ENCODE measurements at regions not wholly inside any gene's neighbourhood (a gene's known extent, or its start where the extent isn't known, plus 50 kb on each side); places are given as distances from the start of the nearest gene placed in this dataset.
A peak's percentile ranks its signal among the peaks of the same experiment; 100 is the strongest.

DNA sequence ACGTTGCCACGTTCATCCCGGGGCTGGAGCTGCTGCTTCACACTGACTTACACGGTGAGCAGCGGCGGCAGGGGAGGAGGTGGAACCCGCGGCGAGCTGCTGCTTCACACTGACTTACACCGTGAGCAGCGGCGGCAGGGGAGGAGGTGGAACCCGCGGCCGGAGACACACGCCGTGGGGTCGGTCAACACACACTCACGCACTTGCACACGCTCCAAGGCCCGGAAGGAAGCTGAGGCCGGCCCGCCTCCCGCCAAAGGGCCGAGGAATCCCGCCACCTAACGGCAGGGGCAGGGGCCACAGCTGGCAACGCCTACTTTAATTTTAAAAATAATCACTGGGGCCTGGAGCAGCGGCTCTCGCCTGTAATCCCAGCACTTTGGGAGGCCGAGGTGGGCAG, 94.4 kb upstream of the FOXC1 start:
- DNase-seq (ENCODE audit: low read depth): no peak

GRCh38 chr6:1515781-1516180, 93.9 kb upstream of the FOXC1 start:
- DNase-seq (ENCODE audit: low read depth): no peak

DNA sequence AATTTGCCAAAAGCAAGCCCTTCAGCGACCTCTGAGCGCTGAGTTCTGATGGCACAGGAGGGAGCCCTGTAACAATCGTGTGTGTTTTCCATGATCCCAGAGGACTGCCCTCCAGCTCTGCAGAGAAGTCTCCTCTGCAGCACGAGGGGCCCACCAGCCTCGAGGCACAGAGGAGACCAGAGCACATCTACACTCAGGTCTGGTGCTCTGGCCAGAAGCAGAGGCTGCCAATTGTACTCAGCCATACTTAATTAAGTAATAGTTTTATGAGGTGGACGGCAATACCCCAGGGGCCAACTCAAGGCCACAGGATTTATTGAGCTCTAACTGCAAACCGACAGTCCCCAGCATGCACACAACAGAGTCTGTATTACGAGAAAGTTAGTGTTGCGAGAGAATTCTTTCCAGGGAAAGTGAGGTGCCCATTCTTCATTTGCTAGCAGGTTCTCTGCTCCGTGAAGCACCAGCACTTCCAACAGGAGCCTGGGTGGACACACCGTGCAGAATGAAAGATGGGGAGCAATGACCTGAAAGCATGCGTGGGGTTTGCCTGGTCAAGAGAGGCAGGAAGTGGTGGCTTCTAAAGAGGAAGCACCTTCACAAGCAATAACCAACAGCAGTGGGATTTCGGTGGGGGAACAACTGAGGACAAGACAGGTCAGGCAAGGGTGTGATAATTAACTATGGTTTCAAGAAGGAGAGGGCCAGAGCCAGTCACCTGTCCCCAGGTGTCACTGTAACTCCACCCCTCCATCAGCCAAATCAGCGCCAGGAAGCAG, 92.8 kb upstream of the FOXC1 start:
- DNase-seq (ENCODE audit: low read depth): no peak

DNA sequence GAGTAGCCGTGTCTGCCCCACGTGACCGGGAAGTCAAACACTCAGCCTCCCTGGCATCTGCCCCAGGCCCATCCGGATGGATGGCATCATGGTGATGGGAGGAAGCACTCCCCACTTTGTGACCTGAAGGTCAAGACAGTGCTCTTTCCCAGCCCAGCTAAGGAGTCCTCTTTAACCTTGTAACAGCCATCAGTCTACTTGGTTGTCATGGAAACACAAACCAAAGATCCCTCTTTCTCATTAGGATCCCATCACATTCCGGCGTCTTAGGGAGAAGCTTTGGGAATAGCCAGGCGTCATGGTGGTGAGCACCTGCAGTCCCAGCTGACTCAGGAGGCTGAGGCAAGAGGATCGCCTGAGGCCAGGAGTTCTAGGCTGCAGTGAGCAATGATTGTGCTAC, 90.9 kb upstream of the FOXC1 start:
- no peak for DNase-seq (ENCODE audit: low read depth)

- DNase-seq (ENCODE audit: low read depth): no peak
These were observed 90.1 kb upstream of the FOXC1 start for GRCh38 chr6:1519597-1519996.

- no peak for DNase-seq (ENCODE audit: low read depth)
These were observed 86.9 kb upstream of the FOXC1 start for GRCh38 chr6:1522779-1523178.

DNA sequence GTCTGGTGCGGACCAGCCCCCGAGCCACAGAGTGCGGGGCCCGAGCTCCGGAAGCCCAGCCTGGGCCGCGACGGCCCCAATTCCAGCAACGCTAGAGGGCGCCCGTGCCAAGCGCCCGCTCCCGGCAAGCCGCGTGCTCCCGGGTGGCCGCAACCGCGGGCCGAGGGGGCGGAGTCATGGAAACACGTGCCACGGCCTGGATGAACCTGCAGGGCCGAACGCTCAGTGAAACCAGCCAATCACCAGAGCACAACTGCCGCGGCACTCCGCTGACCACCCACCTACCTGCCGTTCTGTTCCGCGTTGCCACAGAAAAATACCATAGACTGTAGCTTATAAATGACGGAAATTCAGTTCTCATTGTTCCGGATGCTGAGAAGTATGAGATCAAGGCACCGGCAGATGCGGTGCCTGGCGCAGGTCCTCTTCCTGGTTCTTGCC, 85.7 kb upstream of the FOXC1 start:
- peak; percentile 69 for DNase-seq (ENCODE audit: low read depth)

GRCh38 chr6:1525364-1526038, 84.2 kb upstream of the FOXC1 start:
- no peak for DNase-seq (ENCODE audit: low read depth)

DNA sequence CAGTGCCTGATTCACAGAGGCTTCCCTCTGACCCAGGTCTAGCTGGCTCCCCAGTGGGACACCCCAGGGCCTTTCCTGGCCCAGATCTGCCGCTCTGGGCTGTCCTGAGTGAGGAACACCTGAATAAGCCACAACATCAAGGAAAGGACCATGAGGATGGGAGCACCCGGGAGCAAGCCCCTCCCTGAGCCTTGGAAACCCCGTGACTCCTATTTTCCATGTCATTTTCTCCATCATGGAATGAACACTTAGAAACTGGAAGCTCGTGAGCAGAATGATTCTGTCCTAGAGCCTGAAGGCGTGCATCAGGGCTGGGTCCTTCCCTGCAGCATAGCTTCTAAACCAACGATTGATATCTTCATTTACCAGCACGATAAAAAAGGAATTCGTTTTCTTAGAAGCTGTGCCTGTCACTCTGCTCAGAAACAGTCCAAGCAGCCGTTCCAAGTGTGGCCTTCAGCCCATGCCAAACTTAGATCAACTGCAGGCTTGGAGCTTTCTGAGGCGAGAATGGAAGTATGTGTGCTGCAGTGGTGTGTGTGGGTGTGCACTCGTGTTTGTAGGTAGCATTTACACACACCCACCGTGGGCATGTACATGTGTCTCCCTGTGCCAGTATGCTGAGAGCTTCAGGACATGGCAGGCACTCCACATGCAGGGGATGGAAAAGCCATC, 83.2 kb upstream of the FOXC1 start:
- DNase-seq (ENCODE audit: low read depth): no peak

GRCh38 chr6:1527073-1527457, 82.7 kb upstream of the FOXC1 start:
- no peak for DNase-seq (ENCODE audit: low read depth)

DNA sequence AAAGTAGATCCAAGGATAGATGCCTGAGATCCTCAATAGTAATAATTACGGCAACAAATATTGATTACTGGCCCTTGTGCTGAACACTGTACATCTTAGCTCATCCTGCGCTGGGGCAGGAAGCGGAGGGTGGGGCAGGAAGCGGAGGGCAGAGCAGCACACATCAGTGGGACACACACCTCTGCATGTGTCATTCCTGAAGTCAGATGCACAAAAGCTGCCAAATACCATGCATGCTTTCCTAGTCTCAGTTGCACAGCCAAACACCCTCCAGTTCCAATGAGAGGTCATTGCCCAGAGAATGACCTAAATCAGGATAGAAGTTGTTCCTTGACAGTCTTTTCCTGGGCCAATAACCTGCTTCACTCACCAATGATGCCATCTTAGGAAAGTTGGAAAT, 74.4 kb upstream of the FOXC1 start:
- no peak for DNase-seq (ENCODE audit: low read depth)

DNA sequence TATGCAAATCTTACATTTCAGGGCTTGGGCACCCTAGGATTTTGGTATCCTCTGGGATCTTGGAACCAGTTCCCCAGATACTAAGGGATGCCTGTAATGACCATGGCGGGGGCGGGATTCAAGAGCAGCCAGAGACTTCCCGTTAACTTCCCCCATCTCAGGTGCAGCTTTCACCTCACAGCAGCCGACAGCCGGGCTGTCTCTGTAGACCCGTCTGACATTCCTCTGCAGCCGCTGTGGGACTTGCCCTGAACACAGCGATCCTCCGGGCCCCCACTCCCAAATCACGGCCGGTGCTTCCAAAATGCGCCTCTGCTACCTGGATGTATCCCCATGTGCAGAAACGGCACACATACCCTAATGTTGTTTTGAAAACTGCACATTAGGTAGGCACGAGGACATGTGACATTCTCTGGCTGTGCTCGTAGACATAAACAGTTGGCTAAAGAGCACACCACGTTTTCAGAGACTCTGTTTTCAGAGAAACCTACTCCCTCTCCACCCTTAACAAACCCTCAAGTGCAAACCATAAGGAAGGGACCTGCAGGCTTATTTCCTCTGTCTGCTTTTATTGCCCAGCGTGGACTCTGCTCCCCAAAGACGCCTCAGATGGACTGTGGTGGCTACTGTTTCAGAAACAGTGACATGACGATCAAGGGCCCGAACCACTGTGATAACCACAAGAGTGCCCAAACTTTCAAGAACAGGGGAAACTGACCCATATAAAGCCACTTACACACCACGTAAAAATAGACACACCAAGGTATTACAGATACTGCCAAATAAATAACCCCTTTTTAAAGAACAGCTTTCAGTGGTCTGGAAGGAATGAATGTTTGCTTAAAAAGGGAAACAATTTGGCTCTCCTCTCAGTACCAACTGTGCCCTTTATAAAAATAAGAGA, 72.9 kb upstream of the FOXC1 start:
- DNase-seq (ENCODE audit: low read depth): no peak

GRCh38 chr6:1538369-1538768, 71.3 kb upstream of the FOXC1 start:
- no peak for DNase-seq (ENCODE audit: low read depth)

GRCh38 chr6:1538810-1539478, 70.8 kb upstream of the FOXC1 start:
- DNase-seq (ENCODE audit: low read depth): no peak

DNA sequence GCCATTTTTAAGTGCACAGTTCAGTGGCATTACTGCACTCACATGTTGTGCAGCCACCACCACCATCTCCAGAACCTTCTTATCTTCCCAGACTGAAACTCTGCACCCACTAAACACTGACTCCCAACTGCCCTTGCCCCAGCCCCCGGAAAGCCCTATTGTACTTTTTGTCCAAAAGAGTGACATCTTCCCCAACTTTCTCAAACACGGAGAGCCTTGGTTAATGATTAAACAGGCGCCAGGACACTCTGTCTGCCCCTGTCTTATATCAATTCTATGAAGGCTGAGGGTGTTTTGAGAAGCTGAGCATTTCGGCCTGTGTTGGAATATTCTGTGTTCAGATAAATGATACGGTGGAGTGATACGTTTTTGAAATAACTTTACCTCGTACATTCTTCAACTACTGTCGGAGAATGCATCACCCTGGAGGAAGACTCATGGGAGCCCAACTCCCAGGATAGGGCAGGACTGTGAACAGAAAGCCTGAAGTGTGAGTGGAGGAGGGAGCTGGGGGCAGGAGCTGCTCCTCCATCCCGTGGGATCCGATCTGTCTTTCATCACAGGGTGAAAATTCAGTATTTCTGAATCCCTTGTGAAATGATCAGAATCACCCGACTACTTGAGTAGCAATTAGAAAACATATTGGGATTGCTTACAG, 68.7 kb upstream of the FOXC1 start:
- no peak for DNase-seq (ENCODE audit: low read depth)

GRCh38 chr6:1542335-1542734, 67.4 kb upstream of the FOXC1 start:
- no peak for DNase-seq (ENCODE audit: low read depth)

GRCh38 chr6:1542764-1543163, 67.0 kb upstream of the FOXC1 start:
- DNase-seq (ENCODE audit: low read depth): no peak

DNA sequence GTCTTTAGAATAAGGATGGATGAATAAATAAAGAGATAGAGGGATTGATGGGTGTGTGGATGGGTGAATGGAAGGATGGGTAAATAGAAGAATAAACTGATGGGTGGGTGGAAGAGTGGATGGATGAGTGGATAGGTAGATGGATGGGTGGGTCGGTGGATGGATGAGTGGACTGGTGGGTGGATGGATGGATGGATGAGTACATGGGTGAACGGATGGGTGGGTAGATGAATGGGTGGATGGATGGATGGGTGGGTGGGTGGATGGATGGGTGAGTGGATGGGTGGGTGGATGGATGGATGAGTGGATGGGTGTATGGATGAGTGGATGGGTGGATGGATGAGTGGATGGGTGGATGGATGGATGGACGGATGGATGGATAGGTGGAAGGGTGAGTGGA, 65.7 kb upstream of the FOXC1 start:
- no peak for DNase-seq (ENCODE audit: low read depth)

DNA sequence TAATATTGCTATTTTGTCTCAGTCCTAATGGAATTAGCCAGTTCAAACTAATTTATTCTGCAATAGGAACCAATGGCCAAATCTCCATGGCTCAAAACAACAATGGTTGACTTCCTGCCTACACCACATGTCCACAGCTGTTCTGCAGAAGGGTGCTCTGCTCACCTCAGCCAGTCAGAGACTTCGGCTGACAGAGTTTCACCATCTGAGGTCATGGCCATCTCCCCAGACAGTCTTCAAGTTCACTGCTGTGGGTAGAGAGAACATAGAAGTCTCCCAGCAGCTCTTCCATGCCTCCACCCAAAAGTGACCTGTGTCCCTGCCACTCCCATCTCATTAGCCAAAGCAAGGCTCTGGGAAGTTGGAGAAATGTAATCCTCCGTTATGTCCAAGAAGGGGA, 65.1 kb upstream of the FOXC1 start:
- DNase-seq (ENCODE audit: low read depth): no peak

DNA sequence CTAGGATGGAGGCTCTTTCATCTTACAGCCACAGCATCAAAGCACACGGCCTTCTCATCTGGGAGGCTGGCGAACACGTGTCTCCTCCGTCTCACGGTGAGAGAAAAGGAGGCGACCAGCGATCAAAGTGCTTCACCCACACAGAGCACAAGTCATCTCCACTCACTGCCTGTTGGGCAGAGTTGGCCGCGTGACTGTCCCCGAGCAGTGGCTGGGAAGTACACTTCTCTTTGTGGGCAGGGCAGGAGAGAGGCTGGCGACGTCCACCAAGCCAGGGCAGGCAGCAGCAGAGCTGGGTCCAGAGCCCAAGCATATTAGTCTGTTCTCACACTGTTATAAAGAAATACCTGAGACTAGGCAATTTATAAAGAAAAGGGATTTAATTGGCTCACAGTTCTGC, 64.1 kb upstream of the FOXC1 start:
- DNase-seq (ENCODE audit: low read depth): no peak

GRCh38 chr6:1547785-1548184, 61.9 kb upstream of the FOXC1 start:
- DNase-seq (ENCODE audit: low read depth): no peak
